ENCODE measurements at regions not wholly inside any gene's neighbourhood (a gene's known extent, or its start where the extent isn't known, plus 50 kb on each side); places are given as distances from the start of the nearest gene placed in this dataset.

GRCh38 chr12:32027684-32028365 is 68.6 kb downstream of the RESF1 start:
- no peak for TF ChIP-seq EZH2 (IDR thresholded peaks at IDR 0.05; ENCODE audit: borderline replicate concordance, low read depth, low read length, severe bottlenecking)
- TF ChIP-seq, protein P1, sequence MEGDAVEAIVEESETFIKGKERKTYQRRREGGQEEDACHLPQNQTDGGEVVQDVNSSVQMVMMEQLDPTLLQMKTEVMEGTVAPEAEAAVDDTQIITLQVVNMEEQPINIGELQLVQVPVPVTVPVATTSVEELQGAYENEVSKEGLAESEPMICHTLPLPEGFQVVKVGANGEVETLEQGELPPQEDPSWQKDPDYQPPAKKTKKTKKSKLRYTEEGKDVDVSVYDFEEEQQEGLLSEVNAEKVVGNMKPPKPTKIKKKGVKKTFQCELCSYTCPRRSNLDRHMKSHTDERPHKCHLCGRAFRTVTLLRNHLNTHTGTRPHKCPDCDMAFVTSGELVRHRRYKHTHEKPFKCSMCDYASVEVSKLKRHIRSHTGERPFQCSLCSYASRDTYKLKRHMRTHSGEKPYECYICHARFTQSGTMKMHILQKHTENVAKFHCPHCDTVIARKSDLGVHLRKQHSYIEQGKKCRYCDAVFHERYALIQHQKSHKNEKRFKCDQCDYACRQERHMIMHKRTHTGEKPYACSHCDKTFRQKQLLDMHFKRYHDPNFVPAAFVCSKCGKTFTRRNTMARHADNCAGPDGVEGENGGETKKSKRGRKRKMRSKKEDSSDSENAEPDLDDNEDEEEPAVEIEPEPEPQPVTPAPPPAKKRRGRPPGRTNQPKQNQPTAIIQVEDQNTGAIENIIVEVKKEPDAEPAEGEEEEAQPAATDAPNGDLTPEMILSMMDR (IDR thresholded peaks at IDR 0.05; ENCODE audit: borderline replicate concordance, extremely low read depth, low read length, poor library complexity, severe bottlenecking) = no peak
